Dermis microvascular lymphatic vessel endothelial cell (primary cell): ENCODE measurements at regions not wholly inside any gene's neighbourhood (a gene's known extent, or its start where the extent isn't known, plus 50 kb on each side); places are given as distances from the start of the nearest gene placed in this dataset.

Experiments used
- DNase-seq, 2 donors: peaks; one replicate each; pipeline versions ENCODE4 v3.0.0 to v3.0.0-alpha.2; 2010; ENCODE audit warnings: low read depth in 2 of 2

- no peak for DNase-seq
Measured at GRCh38 chr3:127134887-127135240, 58.1 kb upstream of the PRR23E start.

GRCh38 chr3:127135241-127136023 is 57.5 kb upstream of the PRR23E start:
- no peak for DNase-seq

- no peak for DNase-seq
Measured at GRCh38 chr3:127136024-127136600, 56.8 kb upstream of the PRR23E start.

GRCh38 chr3:127136706-127137105 is 56.2 kb upstream of the PRR23E start:
- DNase-seq: no peak

GRCh38 chr3:127137113-127137512 is 55.8 kb upstream of the PRR23E start:
- DNase-seq: no peak

GRCh38 chr3:127137757-127138536 is 55.0 kb upstream of the PRR23E start:
- no peak for DNase-seq

GRCh38 chr3:127139601-127140500 is 53.1 kb upstream of the PRR23E start:
- DNase-seq: no peak

- no peak for DNase-seq
Measured at GRCh38 chr3:127140501-127141460, 52.1 kb upstream of the PRR23E start.

- no peak for DNase-seq
Measured at GRCh38 chr3:127141921-127142730, 50.8 kb upstream of the PRR23E start.
